Esophagus mucosa (tissue), 1 donor: ENCODE measurements at regions not wholly inside any gene's neighbourhood (a gene's known extent, or its start where the extent isn't known, plus 50 kb on each side); places are given as distances from the start of the nearest gene placed in this dataset.
"Not testable (repeated sequence)": the region's sequence is repeated elsewhere in the genome, so short reads cannot be mapped to it uniquely, and the experiment has no call there.

ENCODE experiments used
- ATAC-seq: fragments of 200-7000 bp; cut with Tn5 transposase; one replicate; pipeline ENCODE4 v1.9.1; 2020
- donor health status: DM: yes; HTN: yes; CAD: no.

DNA sequence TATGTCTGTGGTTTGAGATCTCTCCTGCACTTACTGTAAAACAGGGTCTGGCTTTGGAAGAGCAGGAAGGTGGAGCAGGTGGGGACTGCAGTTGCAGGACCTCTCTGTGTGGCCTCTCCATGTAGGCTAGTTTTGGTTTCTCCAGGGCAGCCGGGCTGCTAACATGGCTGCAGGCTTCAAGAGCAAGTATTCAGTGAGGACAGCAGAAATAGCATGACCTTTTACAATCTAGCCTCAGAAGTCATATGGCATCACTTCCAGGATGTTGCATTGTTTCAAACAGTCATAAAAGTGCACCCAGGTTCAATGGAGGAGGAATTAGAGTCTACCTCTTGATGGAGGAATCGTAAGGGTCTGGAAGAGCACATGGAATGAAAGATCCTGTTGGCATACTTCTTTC, 728.7 kb downstream of the NTRK3 start:
- ATAC-seq = no peak

DNA sequence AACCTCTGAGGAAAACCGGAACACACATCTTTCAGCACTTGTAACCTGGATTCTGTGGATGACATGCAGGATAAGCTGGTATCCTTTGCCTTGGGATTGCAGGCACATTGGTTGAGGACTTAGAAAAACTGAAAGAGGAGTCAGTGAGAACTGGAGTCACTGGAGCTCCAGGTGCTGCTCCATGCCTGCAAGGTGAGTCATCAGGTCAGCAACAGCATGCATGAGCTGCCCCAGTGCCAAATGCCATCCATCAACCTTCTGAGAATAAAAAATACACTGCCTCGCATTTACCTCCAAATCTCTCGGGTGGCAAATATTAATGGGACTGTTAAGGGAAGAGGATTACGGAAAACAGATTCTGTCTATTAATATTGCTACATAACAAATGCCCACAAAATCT, 729.1 kb downstream of the NTRK3 start:
- peak; percentile 84 for ATAC-seq

DNA sequence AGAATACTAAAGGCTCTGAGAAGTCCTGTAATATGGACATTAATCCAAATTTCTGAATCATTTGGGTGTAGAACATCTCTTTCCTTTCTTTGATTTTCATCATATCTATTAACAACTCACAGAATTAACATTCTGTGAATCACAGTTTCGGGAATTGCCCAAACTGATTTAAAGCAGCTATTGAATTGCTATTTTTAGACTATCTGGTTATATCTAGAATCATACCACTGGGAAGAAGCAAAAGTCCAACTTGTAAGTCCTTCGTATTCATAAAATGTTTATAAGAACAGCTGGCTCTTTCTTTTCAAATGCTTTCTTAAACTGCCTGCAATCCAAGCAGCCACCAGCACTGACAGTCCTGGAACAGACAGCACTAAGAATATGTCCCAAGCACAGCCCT, 733.0 kb downstream of the NTRK3 start:
- no peak for ATAC-seq

DNA sequence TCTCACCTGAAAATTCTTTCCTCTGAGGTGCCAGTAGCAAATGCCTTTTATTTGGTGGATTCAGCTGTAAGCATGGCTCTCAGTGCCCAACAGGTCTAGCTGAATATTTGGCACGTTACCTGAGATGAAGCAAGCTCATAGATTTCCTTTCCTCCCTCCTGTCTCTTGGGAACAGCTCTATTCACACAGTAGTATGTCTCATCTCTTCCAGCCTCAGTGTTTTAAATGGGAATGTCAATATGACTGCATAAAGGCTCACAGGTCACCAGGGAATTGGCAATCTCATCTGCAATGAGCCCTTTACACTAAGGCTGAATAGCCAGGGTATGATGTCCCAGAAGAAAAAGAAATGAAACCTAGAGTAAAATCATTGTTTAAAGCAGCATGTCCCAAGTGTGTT, 733.5 kb downstream of the NTRK3 start:
- no peak for ATAC-seq

DNA sequence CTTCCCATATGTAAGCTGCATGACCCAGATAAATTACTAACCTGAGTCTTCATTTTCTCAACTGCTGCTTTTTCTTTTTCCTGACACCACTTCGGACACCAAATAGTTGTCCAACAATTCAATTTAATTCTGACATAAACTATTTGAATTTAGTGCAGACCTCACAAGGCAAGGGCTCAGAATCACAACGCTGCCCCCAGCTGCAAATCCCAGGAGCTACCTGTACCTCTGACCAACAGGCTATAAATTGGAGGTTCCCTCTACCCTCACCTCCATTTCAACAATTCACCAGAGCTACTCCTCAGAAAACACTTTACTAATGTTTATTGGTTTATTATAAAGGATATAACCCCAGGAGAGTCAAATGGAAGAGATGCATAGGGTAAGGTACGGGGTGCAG, 737.6 kb downstream of the NTRK3 start:
- ATAC-seq = no peak

DNA sequence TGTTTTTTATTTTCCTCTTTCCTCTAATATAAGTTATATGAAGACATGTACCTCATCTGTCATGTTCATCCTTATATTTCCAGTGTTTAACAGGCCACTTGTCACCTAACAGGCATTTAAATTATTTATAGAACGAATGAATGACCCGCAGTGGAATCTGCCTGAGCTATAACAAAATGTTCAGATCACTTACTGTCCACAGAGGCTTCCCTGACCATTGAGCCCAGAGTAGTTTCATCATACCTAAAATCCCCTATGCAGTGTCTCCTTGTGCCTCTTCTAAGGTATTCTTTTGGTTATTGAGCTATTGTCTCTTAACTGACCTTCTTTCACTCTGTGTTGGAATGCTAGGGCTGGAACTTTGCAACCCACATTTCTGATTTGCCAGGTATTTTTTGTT, 748.5 kb downstream of the NTRK3 start:
- ATAC-seq = no peak

DNA sequence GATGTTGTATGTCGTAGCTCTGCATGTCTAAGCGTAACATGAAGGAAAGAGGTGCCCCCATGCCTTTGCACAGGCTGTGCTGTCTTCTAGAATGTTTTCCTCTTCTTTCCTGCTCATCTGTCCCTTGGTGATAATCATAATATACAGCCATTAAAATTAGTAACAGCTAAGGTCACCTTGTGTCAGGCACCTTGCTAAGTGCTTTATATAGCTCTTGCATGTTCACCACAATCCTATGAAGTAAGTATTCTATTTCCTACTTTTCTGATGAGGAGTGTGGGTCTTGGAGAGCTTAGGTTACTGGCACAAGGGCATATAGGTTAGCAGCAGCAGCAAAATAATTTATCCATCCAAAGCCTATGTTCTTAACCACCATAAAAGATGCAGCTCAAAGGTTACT, 754.4 kb downstream of the NTRK3 start:
- no peak for ATAC-seq

DNA sequence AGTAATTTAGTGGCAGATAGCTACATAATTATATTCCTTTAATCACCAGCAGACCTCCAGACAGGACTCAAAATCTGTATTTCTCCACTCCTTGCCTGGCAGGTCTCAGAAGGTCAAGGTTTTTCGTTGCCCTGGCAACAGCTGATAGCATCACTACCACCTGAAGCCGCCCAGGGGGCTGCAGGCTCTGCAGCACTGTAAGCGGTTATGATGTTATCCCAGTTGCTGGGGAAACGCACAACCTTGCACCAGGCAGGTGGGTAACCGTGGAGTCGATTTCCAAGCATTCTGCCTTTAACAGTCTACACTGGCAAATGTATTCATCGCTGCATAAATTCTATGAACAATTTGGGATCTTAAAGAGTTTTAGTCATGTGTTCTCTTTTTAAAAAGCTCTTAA, 756.3 kb downstream of the NTRK3 start:
- ATAC-seq = no peak

DNA sequence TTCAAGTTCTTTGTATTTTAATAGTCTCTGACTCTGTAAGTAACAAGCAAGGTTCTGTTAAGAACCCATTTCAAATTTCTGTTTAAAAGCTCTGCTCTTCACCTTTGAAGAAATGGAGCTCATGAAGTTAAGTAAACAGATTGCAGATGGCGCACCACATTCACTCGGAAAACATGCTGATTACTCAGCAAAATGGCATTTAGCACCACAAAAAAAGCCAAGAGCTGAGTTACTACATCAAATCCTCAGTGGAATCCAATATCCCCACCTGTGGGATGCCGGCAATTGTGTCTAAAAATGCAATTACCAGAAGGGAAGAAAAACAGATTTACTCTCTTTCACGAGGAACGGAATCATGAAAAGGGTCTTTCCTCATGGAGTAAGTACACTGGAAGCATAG, 758.0 kb downstream of the NTRK3 start:
- no peak for ATAC-seq

DNA sequence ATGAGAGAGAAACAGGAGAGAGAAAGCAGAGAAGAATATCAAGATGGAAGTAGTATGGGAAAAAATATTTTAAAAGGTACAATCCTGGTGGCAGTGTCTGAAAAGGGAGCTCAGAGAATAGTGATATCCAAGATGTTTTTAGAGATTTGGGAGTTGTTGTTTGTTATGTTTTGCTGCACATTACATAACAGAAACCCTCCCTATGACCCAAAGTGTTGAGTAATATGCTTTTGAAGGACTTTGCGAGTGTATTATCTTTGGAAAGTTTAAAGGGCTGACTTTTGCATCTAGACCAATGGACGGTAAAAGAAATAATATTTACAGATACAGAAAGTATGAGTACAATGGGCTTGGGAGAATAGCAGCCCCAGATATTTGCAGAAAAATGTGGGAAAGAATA, 759.7 kb downstream of the NTRK3 start:
- no peak for ATAC-seq

DNA sequence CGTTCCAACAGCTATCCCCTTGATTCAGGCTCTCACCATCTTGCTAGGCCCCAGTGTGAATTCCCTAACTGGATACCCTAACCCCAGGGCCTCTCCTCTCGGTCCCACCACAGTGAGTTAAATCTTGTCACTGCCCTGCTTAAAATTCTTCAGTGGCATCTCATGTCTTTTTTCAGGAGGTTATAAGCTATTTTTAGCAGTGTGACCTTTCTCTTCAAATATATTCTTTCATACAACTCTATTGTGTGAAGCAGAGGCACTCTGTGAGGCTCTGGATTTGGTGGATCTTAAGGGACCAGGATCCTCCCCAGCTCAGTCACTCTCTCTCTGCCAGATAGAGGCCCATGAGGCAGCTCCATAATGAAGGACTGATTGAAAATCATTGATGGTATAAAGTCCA, 760.4 kb downstream of the NTRK3 start:
- no peak for ATAC-seq

DNA sequence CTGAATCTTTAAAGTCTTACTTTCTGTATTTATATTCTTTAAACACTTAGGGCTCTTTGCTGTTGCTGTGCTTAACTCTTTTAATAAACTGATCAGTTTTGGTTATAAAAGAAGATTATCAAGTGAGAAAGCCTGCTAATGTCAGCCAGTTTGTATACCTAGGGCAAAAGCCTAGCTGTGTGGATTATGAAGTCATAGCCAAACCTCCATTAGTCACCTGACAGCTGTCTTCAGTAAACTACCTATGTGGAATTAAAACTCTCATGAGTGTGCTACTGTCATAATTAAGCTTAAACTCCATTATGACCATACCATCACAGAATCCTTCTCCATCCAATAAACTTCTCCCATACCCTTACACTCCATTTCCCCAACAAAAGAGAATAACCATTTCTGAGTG, 762.7 kb downstream of the NTRK3 start:
- no peak for ATAC-seq

DNA sequence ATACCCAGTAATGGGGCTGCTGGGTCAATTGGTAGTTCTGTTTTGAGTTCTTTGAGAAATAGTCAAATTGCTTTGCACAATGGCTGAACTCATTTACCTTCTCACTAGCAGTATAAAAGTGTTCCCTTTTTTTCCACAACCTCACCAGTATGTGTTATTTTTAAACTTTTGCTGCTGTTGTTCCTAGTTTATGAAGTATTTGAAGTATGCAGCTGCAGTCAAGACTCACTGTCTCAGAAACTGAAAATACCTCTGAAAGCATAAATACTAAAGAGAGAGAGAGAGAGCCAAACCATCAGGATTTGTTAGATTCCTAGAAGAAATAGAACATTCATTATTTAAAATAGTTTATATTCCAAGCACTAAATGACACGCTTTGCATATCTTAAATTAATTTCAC, 764.2 kb downstream of the NTRK3 start:
- ATAC-seq = no peak

DNA sequence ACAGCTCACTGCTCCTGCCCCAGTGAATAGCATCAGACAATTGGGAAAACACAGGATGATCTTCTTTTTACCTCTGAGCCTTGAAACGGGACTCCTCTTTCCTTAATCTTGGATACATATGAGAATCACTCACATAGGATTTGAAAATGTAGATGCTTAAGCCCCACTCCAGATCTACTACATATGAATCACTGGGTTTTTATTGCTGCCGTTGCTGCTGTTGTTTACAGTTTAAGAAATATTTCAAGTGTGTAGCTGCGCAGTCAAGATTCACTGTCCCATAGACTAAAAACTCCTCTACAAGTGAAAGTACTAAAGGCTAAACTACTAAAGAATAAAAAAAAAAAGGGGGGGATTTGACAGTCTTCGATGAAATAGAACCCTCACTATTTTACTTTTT, 765.9 kb downstream of the NTRK3 start:
- no peak for ATAC-seq

DNA sequence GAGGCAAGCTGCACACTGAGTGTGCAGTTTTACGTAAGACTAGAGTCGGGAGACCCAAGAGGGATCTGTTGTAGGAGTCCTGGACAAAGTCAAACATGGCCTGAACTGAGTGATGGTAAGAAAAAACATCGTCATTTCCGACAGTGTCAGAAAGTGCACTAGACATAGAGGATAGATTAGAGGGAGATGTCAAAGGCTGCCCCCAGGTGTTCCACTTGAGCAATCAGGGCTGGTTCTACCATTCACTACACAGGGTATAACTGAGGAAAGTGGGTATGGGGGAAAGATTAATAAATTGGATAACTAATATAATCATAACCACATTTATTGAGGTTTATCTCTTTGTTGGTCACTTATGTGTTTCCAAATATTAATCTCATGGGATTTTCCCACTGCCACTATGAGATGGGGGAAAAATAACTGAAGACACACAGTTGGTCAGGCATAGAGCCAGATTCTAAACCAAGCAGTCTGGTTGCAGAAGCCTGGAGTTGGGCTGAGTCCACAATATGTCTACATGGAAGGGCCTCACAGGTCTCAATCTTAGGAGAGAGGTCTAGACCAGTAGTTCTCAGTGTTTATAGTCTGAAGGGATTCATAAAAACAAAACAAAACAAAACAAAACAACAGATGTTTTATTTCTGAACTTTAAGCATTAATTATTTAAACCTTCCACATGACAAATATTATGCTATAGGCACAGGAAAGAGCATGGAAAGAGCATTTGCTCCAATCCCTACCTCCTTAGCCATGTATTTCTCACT, 766.5 kb downstream of the NTRK3 start:
- ATAC-seq = no peak

DNA sequence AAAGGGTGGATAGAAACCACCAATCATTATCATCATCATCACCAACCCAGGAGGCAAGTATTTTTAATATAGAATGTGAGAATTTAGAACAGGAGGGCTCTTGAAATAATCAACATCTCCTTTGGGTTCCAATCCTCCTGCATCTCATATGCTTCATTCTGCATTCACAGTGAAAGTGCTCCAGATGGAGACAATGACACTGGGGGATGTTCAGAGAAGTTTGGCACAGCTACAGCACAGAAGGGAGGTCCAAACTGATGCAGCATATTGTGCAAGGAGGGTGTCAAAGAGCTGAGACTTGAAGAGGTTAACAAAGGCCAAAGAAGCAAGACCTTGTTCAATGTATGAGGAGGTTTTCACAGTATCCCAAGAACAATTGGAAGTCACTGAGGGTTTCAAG, 767.1 kb downstream of the NTRK3 start:
- no peak for ATAC-seq

DNA sequence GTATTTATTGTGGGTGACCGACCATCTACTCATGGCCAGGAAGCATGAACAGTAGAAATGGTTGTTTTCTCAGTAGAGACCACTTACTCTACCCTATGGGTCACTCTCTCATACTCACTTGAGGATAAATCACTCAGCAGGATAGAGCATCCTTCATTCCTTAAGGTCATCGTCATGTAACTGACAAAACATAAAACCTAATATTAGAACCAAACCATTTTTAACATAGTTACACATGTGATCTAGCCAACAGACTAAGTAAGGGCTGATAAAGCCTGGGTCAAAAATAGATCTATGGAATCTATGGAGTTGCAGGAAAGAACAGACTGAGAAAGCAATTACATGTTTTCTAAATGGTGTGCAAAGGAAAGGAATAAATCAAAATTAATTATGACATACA, 769.1 kb downstream of the NTRK3 start:
- no peak for ATAC-seq

DNA sequence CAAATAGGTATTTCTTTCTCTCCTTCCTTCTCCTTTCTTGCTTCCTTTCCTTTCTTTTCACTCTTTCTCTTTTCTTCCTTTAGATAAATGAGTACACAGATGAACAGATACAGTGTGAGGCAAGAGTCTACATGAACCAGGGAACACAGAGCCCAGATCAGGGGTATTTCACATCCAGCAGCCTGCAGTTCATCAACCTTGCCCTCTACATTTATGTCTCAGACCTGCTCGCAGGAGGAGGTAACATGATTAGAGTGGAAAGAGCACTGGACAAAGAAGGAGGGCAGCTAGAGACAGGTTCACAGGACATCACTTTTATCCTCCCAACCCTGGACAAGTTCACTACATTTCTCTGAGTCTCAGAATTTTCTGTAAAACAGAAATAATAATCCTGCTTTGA, 773.1 kb downstream of the NTRK3 start:
- no peak for ATAC-seq

DNA sequence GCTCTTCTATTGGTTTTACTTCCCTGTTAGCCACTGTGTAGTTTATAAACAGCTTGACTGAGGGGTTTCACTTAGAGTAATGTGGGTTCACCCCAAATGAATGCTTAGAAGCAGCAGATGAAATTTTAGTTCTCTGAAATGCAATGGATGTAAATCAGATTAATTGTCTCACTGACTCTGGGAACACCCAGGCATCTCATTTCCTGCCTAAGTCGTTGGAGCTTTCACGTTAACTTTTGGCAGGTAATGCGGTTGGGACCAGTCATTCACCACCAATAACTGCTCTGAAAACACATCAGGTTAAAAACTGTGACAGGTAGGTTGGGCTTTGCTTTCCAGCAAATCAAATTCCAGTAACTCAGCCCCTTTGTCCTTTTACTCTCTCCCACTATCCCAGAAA, 775.4 kb downstream of the NTRK3 start:
- no peak for ATAC-seq

DNA sequence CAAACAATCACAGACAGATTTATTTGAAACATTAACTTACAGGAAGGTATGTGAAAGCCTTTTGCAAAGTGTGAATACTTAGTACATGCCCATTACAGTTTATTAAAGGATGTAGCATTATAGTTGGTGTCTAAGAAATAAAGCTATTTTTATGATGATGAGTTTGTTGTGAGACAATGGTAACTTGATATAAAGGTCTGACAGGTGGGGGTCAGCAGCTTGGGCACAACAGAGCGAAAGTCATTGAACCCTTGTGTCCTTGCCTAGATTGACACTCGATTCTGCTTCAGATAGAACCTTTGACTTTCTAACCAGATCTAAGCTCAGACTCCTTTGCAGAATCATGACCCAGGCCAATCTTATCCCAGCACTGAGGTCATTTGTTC, 777.9 kb downstream of the NTRK3 start:
- no peak for ATAC-seq

DNA sequence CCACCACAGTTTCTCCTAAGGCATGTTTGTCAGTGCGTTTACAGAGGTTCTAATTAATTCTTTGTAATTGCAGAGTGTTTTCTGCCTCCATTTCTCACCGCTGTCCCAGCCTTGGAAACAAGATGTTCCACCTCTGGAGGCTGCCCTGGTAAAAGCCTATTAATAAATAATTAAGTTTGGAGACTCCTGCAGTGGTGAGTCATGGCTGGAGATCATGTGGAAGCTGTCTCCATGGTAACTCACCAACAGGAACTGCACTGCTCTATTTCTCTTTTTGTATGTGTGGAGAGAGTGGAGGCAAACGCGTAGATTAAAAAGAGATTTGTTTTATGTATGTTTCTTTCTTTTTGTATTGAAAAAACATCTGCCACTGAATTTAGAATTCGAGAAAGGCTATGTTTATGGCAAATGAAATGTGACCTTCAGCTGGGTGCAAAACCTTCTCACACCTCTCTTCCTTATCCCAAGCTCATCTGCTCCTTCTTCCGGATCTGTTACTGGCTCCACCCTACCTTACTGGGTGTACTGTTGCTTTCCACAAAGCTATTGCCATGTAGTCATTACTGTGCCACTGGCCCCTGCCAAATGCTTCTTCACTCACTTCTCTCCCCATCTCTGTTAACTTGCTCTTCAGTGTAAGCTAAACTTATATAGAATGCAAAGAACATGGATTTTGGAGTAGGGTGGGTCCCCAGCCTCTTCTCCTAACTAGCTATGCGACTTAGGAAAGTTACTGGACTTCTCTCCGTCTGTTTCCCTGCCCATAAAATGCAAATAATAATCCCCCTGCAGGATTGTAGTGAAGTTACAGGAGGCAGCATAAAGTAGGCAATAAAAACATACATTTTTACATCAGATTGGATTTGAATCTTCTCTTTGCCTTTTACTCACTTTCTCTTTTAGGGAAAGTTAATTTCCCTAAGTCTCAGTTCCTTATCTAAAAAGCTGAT, 778.5 kb downstream of the NTRK3 start:
- peak; percentile 63 for ATAC-seq

DNA sequence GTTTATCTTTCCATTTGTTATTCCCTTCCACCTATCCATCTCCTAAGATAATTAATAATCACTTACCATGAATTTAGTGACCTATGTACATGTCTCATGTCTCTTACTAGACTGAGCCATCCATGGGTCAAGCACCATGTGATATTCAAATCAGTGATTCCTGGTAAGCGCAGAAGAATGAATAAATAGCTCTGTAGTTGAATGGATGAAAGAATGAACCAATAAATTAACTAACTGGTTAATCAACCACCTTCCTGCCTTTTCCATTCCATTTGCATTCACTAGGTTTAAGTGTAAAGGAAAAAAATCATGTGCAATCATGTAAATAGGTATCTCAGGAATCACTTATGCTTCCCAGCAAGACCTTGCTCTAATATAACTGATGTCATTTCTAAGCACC, 779.5 kb downstream of the NTRK3 start:
- ATAC-seq = no peak

DNA sequence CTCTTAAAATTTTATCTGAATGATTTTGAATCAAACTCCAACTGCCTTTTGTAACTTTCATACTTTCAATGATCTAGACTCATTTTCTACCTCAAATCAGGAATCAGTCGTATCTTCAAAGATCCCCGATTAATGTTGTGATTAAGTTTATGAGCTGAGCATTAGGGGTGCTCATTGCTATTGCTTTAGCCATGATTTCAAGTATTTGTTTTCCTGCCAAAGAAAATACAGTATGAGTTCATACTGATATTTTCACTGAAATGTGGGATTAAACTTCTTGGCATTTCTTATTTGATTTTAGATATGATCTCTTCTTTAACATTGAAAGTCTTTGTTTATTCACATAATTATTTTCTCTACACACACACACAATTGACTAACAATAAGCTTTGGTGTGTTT, 785.6 kb downstream of the NTRK3 start:
- ATAC-seq = no peak

DNA sequence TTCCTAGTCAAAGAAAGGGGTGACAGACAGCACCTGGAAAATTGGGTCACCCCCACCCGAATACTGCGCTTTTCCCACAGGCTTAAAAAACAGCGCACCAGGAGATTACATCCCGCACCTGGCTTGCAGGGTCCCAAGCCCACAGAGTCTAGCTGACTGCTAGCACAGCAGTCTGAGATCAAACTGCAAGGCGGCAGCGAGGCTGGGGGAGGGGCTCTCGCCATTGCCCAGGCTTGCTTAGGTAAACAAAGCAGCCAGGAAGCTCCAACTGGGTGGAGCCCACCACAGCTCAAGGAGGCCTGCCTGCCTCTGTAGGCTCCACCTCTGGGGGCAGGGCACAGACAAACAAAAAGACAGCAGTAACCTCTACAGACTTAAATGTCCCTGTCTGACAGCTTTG, 792.6 kb downstream of the NTRK3 start:
- not testable (repeated sequence) for ATAC-seq
